ENCODE measurements at regions not wholly inside any gene's neighbourhood (a gene's known extent, or its start where the extent isn't known, plus 50 kb on each side); places are given as distances from the start of the nearest gene placed in this dataset.

GRCh38 chr13:57969951-57970350 is 338.4 kb downstream of the PCDH17 start:
- no peak for TF ChIP-seq CTCF (IDR thresholded peaks at IDR 0.05; ENCODE audit: borderline replicate concordance, control extremely low read depth, extremely low read depth, insufficient read depth, missing control alignments)
- in situ Hi-C loops (cut with MboI; ENCODE audit: low sequenced_read_pairs, unreplicated experiment) = no loop called here
- no peak for DNase-seq (ENCODE audit: low spot score)

GRCh38 chr13:57970404-57970803 is 338.9 kb downstream of the PCDH17 start:
- in situ Hi-C loops (cut with MboI; ENCODE audit: low sequenced_read_pairs, unreplicated experiment) = no loop called here
- TF ChIP-seq CTCF (IDR thresholded peaks at IDR 0.05; ENCODE audit: borderline replicate concordance, control extremely low read depth, extremely low read depth, insufficient read depth, missing control alignments) = no peak

DNA sequence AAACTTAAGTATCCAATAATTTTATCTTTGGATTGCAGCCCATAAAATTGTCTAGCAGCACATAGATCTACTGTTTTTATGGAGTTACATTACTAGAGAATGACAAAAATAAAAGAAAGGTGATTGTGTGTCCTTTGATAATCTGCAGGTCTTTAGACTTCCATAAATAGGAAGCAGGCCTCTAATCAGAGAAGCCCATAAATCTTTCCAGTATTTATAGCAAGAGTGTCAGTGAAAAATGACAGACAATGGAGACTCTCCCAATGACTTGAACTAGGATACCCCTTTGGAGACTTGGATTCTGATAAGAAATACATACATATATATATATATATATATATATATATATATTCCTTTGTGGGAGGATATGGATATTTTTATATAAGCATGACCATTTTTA is 351.2 kb downstream of the PCDH17 start:
- in situ Hi-C loops (cut with MboI; ENCODE audit: low sequenced_read_pairs, unreplicated experiment) = no loop called here
- DNase-seq (ENCODE audit: low spot score) = no peak
- no peak for TF ChIP-seq CTCF (IDR thresholded peaks at IDR 0.05; ENCODE audit: borderline replicate concordance, control extremely low read depth, extremely low read depth, insufficient read depth, missing control alignments)

More at GRCh38 chr13:57970404-57970803, 338.9 kb downstream of the PCDH17 start:
- no peak for DNase-seq (ENCODE audit: low spot score)

DNA sequence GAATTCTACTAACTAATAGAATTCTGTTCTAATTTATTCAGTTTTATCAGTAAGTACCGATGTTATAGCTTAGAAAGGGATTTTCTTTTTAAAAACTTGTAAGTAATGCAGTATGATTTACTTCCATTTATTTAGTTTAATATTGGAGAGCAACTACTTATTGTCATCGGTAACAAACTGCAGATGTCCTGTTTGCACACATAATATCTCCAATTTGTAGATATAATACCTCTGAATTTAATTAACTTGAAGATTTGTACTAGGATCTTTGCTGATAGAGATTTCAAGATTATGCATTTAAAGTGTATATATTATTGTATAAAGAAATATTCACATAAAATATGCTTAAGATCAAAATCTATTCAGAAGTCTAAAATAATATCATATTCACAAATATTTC is 356.7 kb downstream of the PCDH17 start:
- in situ Hi-C loops (cut with MboI; ENCODE audit: low sequenced_read_pairs, unreplicated experiment) = no loop called here
- no peak for TF ChIP-seq CTCF (IDR thresholded peaks at IDR 0.05; ENCODE audit: borderline replicate concordance, control extremely low read depth, extremely low read depth, insufficient read depth, missing control alignments)
- DNase-seq (ENCODE audit: low spot score) = no peak

DNA sequence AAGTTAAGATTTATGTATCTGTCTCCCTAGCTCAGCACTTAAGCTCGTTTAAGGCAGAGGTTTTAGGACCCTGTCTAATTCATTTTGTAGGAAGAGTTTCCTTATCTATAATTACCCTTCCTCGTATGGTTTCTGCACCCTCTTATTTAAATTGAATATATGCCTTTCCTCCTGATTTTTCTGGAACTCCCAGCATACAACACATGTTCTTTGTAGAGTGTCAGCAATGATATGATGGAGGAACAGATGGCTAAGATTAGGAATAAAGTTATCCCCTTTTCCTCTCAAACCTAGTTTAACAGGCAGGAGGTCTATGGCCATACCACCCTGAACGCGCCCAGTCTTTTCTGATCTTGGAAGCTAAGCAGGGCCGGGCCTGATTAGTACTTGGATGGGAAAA is 359.5 kb downstream of the PCDH17 start:
- in situ Hi-C loops (cut with MboI; ENCODE audit: low sequenced_read_pairs, unreplicated experiment) = no loop called here
- no peak for DNase-seq (ENCODE audit: low spot score)
- no peak for TF ChIP-seq CTCF (IDR thresholded peaks at IDR 0.05; ENCODE audit: borderline replicate concordance, control extremely low read depth, extremely low read depth, insufficient read depth, missing control alignments)

- in situ Hi-C loops (cut with MboI; ENCODE audit: low sequenced_read_pairs, unreplicated experiment) = no loop called here
- no peak for TF ChIP-seq CTCF (IDR thresholded peaks at IDR 0.05; ENCODE audit: borderline replicate concordance, control extremely low read depth, extremely low read depth, insufficient read depth, missing control alignments)
- DNase-seq (ENCODE audit: low spot score) = no peak
Observed at GRCh38 chr13:57992416-57992815, 360.9 kb downstream of the PCDH17 start.

GRCh38 chr13:57996717-57997116 is 365.2 kb downstream of the PCDH17 start:
- no peak for DNase-seq (ENCODE audit: low spot score)
- no peak for TF ChIP-seq CTCF (IDR thresholded peaks at IDR 0.05; ENCODE audit: borderline replicate concordance, control extremely low read depth, extremely low read depth, insufficient read depth, missing control alignments)
- in situ Hi-C loops (cut with MboI; ENCODE audit: low sequenced_read_pairs, unreplicated experiment) = no loop called here
